GM19395 (cell line): ENCODE measurements at regions not wholly inside any gene's neighbourhood (a gene's known extent, or its start where the extent isn't known, plus 50 kb on each side); places are given as distances from the start of the nearest gene placed in this dataset.
"Not testable (repeated sequence)": the region's sequence is repeated elsewhere in the genome, so short reads cannot be mapped to it uniquely, and the experiment has no call there.

Experiments used
- ATAC-seq: cut with Tn5 transposase; IDR thresholded peaks from one replicate; pipeline ENCODE4 v1.9.1; 2021; ENCODE audit warnings: mild to moderate bottlenecking, moderate library complexity; ENCODE audit not compliant: unreplicated experiment

DNA sequence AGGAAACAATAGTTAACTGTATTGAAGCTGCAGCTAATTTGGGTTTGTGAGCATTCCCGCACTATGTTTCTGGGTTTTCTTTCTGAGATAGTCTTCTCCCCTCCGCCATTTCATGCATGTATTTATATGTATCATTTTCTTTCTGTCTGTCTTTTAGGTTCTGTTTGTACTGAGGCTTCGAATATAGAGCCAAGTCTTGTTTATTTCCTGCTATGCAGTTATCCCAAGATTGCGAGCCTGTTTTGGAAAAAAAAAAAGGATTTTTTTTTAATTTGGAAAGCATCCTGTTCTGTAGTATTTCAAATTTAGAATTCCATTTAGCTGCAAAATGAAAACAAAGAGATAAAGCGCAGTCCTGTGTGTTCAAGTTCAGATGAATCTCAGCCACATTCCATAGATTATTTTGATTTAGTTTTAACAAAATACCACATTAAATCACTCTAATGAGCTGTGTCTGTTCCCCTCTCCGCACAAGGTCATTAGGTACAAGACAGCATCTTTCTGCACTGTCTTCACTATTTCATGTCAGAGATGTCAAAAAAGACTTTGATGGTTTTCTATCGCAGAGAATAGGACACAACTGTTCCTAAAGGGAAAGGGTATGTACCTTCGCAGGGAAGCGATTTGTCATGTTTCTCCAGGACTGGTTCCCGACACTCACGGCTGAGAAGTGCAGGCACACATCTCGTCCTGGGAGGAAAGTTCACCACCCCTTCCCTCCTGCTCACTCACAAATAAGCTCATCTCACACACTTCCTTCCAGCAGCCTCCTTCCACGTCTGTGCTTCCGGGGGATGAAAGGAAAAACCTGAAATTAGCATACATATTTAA is 443.4 kb downstream of the ZNF516 start:
- ATAC-seq: no peak

DNA sequence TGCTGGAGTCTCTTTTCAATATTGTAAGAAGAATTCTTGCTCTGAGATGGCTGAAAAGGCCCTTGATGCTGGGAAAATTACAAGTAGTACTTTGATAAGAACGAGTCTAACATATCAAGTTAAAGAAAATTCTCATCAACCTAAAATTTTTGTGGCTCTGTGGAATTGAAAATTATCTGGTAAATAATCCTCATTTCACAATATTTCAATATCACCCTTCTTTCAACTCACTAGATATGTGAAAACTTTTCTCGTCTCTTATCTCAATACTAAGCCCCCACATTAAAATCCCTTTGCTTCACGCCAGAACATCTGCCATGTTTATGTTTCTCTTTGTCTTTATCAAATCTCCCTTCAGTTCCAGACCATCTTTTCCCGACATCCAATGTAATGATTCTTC is 448.8 kb downstream of the ZNF516 start:
- ATAC-seq: no peak

DNA sequence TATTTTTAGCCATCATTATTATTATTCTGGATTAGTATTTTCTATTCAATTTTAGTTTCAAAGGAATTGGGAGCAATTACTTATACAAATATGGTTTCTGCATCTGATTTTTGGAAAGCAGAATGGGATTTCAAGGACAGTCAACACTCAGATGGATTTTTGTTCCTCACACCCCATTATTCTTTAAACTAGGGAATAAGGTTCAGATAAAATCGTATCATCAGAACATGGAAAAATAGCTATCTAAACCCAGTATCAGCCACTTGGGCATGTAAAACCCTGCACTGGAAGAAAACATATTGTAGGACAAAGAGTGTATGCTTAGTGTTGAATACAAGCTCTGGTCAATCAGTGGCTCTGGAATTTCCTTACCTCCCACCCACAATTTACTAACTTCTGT is 452.5 kb downstream of the ZNF516 start:
- no peak for ATAC-seq

DNA sequence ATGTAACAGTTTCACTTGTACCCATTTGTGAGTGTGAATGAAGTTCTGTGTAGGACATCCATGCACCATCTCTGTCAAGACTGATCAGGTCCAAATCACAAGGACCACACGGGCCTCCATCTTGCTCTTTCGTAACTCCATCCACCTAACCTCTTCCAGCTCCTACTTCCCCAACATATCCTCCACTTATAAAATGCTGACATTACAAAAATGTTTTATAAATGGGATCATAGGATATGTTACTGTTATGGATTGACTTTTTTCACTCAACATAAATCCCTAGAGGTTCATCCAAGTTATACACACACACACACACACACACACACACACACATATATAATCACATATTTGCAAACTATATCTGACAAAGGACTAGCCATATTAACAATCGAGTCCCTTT is 476.8 kb downstream of the ZNF516 start:
- ATAC-seq: no peak

DNA sequence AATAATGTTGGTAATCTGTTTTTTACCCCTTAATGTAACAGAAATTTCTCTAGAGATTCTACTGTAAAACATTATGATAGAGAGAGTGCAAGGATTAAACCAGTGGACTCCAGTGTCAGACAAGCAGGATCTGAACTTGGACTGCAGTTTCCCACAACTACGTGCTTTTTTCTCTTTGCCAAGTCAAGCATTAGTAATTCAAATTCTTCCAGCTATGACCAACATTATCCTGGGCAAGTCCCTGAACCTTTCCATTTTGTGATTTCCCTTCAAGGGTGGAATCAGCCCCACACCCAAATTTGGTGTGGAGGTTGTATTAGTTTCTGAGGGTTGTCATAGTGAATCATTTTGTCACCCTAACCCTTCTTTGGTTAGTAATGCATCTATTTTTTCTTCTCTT is 482.0 kb downstream of the ZNF516 start:
- no peak for ATAC-seq

DNA sequence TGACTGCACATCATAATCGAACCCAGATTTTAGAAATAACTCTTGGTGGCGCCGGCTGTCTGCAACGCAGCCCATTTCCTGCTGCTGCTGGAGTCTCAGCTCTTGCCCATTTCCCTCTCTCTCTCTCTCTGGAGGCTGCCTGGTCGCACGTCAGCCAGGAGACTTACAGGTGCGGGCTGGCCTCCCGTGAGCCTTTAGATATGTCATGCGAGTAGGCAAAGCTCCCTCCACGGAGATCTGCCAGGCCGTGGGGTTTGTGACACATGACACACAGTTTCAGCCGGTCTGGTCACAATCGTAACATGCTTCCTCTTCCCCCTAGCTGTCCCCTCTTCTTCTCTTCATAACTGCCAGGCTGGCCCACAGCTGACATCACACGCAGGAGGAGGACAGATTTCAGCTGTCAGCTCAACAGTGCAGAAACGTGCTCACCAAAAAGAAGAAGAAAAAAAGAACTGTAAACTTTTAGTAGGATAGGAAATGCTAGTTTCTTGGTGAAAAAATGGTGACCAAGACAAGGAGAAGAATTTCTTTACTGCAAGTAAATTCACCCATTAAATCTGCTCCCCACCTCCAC is 489.3 kb downstream of the ZNF516 start:
- ATAC-seq: no peak

DNA sequence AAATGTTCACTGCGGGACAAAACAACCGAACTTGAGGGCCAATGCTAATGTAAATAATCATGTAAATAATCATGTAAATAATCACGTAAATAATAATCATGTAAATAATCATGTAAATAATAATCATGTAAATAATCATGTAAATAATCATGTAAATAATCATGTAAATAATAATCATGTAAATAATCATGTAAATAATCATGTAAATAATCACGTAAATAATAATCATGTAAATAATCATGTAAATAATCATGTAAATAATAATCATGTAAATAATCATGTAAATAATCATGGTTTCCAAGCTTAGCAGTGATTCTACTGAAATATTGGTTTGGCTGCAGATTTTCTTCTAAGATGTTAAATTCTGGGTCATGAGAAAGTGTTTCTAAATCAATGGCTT is 507.1 kb downstream of the ZNF516 start:
- not testable (repeated sequence) for ATAC-seq

DNA sequence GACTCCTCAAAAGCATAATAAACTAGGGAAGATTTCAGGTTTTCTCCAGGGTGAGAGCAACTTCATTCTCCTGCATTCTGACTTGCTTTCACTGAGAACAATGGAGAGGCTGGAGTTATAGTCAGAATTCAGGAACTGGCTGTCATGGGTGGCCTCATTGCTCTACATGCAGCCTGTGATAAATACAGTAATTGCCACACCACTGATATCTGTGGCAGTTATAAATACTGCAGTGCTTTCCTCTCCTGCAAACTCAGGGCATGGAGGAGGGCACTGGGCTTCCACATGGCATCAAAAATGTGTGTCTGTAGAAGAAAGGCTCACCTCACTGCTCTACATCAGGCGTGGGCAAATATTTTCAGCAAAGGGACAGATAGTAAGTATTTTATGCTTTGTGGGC is 510.2 kb downstream of the ZNF516 start:
- ATAC-seq: no peak

DNA sequence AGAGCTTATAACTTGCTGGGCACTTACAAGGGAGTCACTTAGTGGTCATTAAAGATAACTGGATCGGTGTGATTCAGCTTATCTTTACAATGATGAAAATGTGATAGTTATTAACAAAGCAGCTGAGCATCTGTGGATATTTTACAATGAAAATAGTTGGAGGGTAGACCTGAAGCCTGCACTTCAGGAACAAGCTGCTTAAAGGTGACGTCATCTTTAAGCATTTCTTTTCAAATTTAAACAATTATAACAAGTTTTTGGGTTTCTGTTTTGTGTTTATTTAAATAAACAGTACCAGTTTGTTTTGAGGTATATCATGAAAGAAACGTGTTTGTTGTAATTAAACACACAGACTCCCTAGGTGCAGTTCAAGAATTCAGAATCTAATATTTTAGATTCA is 513.9 kb downstream of the ZNF516 start:
- ATAC-seq: no peak

DNA sequence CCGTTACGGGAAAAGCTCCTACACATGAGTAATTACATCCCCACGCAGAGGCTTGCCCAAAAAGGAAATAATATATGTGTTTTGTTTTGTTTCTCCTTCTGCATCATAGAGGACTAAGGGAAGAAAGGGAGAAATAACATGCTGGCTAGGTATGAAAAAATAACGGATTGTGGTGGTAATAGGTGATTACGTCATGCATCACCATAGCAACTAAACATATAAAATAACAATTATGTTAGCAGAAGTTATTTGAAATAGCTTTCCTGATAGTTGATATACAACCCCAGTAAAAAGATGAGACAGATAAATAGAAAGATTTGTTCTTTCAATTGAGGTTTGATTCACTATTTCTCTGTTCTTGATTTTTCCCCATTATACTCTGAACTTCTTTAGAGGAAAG is 518.0 kb downstream of the ZNF516 start:
- no peak for ATAC-seq

DNA sequence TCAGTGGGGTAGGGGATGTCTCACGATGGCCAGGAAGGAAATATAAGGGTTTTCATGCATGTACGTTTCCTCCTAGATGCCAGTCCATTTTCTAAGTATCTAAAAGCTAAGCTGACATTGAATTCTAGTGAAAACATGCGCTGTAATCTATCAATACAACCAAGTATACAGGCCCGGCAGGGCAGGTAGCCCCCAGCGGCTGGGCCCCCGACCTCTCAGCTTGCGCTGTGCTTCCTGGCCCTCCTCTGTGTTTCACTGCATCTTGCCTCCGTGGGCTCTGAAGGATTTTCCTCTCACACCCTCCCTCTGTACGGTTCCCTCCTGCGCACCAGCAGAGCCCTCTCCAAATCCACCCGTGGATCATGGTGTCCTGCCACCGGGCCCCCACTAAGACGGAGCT is 524.8 kb downstream of the ZNF516 start:
- ATAC-seq: no peak

DNA sequence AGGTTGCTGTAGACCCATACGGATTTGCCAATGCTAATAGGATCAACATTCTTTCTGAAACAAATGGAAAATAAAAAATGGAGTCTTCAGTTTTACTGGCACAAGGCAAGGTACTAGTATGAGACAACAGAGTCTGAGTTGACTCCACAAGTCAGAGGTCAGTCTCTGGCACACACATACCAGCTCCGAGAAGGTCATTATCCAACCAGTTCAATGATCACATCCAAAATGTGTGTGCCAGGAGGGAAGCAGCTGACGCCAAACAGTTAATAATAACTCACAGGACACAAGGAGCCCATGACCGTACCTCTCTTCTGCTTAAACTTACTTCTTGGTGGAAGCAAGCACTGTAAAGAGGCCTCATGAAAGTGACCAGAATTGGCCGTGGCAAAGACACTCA is 528.6 kb downstream of the ZNF516 start:
- ATAC-seq: no peak

DNA sequence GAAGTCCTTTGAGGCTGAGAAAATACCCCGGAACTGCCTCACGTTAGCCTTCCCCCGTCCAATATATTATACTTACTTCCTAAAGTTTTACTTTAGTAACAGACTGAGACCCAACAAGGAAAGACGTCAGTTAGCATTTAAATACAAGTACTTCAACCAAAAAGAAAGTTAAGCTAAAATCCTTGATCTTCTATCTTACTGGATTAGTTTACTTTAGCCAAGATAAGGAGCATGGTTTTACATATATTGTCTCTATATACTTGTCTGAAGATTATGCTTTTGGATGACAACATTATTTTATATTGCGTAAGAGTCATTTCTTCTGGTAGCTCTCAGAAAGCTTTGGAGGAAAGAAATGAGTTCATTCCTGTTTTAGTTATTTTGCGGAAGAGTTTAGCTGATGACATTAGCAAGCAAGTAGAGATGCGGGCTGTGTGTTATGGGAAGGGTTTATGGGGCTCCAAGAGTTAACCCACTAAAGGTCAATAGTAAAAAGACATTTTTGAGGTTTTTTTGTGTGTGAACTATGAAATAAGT is 532.9 kb downstream of the ZNF516 start:
- no peak for ATAC-seq

DNA sequence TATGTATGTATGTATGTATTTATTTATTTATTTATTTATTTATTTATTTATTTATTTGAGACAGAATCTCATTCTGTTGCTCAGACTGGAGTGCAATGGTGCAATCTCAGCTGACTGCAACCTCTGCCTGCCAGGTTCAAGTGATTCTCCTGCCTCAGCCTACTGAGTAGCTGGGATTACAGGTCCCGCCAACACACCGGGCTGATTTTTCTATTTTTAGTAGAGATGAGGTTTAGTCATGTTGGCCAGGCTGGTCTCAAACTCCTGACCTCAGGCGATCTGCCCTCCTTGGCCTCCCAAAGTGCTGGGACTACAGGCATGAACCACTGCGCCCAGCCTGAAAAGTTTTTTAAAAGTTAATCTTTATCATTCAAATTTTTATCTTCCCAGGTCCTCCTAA is 532.9 kb upstream of the SMIM21 start:
- ATAC-seq: not testable (repeated sequence)

DNA sequence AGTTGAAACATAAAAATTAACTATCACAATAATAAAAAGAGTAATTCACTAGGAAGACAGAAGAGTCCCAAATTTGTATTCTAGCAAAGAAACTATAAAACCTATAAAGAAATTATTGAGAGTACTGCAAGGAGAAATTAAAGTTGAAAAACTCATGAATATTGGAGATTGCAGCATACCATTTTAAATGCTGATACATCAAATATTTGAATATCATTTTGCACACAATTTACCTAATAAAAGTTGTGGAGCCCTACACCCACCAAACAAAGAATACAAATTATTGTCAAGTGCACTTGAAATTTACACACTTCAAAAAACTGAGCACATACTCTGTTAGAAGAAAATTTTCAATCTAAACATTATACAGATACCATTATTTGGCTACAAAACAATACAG is 531.6 kb upstream of the SMIM21 start:
- no peak for ATAC-seq

DNA sequence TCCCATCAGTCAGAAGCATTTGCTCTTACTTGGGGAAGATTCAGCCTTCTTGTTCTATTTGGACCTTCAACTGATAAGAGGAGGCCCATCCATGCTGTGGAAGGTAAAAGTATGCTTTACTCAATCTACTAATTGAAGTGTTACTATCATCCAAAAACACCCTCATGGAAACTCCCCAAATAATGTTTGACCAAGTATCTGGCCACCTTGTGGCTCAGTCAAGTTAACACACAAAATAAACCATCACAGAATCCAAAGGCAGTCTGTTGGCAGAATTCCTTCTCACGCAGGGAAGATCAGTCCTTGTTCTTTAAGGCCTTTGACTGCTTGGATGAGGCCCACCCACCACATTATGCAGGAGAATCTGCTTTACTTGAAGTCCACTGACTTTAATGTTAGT is 531.2 kb upstream of the SMIM21 start:
- no peak for ATAC-seq

DNA sequence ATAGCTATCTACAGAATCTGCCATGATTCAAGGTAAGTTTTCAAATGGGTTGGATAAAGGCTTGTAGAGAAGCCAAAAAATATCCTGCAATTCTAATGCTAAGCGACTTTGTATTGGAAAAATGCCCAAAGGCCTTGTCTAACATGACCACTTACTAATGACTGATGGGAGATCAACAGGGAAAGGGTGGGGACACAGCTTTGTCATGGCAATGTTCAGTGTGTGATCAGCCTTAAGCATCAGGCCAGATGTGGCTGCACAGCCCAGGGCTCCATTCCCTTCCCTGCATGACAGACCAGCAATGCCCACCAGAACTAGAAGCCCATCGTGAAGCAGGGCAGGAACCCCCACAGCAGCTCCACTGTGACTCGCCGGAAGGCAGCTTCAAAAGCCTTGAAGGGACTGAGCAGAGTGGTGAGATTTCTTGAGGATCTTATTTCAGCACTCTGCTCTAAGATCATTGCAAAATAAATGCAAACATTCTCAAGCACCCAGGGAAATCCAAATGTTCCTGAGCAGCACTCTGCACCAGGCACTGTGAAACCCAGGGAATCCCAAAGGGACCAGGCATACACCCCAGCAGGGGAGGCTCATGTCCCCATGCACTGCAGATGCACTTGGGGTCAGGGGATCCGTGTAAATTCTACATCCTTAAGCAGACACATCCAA is 517.9 kb upstream of the SMIM21 start:
- no peak for ATAC-seq

DNA sequence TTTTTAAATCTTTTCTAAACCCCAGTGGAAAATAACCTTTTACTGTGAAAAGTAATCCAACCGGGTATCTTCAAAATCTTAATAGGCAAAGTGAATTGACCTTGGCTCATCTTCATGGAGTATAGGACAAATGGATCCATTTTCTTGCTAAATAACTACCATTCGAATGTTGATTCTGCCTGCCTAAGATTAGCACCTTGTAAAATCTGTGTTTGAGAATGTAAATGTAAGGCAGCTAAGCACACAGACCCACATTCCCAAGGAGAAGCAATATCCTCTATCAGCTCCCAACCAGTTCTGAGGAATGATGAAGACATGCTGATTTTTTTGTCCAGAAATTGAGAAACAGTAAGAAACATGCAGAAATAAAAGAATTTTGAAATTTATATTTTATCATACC is 509.8 kb upstream of the SMIM21 start:
- no peak for ATAC-seq

DNA sequence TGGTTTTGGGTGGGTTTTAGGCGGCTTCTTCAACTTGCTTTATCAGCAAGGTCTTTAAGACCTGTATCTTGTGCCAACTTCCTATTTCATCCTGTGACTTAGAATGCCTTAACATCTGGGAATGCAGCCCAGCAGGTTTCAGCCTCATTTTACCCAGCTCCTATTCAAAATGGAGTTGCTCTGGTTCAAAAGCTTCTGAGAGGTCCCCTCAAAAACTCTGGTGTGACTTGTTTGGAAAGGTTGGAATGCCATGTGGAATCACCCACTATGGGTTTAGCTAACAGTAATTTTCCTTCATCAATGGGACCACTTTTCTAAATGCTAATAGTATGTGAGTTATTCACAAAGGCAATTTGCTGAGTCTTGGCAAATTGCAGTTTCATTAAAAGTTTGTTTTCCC is 509.4 kb upstream of the SMIM21 start:
- no peak for ATAC-seq

DNA sequence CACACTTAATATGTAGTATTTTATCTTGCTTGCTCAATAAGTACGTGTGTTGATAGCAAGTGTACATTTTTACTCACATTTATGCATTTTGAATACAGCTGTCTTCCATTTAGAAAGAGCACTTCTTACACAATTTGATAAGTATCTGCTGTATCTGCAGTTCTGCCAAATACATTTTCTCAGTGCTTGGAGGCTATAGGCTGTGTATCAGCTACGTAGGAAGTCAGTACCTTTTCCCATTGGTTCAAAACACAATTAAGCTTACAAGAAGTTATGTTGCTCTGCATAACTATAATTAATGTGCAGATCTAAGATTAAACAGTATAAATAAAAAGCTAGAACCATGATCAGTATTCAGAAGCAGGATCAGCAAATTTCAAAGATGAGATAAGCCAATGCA is 503.6 kb upstream of the SMIM21 start:
- ATAC-seq: no peak

DNA sequence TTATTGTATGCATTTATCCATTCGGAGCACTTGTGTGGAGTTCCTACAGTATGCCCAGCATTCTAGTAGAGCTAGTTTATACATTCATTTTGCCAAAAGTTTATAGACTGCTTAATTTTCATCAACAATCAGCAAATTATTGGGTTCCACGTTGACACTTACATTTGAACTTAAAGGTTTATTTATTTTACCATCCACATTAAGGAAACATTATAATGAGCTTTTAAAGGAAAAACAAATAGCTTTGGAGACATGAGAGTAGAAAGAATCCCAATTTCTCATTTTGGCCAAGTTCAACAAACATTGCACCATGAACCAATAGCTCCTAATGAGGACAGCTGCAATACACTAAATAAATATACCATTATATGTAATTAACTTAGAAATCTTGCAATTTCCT is 501.2 kb upstream of the SMIM21 start:
- no peak for ATAC-seq

DNA sequence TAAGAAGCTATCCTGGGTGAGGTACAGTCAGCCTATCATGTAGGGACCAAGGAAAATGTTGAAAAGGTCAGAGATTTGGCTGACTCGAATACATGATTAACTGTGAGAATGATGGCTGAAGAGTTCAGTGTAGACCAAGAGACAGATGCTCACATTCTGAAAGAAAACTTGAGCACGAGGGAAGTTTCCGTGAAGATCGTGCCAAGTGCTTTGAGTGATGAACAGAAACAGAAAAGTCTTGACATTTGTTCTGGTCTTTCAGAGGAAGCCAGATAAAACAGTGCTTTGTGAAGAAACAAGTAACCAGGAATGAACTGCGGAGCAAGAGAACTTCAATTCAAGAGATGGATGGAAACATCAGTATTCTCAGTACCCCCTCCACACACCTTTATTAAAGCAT is 500.3 kb upstream of the SMIM21 start:
- ATAC-seq: no peak
